HS-27A (cell line): ENCODE measurements at regions not wholly inside any gene's neighbourhood (a gene's known extent, or its start where the extent isn't known, plus 50 kb on each side); places are given as distances from the start of the nearest gene placed in this dataset.

ENCODE experiments used
- DNase-seq: peaks from one replicate; pipeline ENCODE4 v3.0.0-alpha.2; 2012; ENCODE audit warnings: low read depth, missing footprints

DNA sequence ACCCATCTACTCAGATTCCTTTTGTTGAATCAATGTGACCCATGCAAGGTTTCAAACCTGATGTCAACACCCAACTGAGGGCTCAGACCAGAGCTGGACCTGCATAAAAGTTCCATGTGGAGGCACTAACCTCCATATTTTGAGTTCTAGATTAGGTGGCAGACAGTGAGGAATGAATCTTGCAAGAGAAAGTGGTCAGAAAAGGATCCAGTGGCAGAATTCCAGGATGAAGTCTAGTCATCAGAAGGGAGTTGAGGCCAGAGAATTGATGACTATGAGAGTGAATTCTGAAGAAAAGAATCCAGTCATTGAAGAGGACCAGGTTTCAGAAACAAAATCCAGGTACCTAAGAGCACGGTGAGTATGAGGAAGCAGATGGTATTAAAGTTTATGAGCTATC, 205.1 kb upstream of the RGMB start:
- DNase-seq = no peak

DNA sequence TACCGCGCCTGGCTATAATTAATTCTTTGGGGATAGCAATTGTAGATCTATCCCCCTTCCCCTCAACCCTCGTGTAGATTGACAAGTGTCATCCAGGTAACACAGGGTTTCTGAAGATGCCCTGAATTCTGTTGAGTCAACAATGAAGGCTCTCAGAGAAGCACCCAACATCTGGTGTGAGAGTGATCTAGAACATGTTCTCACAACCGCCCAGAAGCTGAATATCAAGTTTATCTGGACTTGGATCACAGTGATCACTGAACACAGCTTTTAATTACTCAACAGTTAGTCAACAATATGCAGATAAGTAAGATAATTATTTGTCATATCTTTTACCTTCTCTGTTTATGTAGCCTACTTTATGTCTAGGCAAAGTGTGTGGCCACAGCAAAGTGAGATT, 204.2 kb upstream of the RGMB start:
- no peak for DNase-seq

DNA sequence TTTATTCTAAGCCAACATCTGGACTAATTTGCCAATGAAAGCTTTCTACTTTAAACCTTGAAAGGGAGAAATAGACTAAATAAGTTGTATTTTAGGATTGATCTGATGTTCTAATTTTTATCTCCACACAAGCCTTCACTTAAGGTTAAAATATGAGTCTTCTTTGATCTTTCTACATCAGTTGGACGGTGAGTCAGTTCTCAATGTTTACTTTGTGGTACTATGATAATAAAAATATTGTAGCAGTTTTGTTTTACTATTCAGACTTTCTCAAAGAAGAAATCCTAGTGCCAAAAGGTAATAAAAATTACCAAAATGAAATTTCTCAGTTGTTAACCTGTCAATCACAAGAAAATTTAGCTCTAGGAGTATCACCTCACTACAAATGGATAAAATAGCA, 203.5 kb upstream of the RGMB start:
- peak; percentile 12 for DNase-seq

DNA sequence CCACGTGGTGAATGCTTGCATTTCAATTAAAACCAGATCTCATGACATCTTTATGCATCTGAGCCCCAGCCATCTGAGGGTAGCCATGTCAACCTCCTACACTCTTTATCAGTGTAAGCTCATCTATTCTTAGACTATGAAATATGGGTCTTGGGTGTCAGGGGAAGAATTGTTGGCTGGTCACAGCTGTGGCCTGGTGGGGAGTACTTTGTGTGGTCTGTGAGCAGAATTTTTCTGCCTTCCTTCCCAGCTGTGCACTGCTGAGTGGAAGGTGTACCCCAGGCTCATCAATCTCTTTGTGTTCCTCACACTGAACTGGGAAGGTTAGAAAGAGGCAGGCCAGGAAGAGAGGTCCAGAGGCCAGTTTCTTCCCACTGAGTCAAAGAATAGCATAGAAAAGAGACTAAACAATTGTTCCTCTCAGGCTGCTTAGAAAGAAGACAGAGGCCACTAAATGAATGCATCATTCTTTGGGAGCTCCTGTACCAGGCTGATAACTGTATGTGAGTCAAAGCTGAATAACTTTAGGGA, 202.7 kb upstream of the RGMB start:
- no peak for DNase-seq

DNA sequence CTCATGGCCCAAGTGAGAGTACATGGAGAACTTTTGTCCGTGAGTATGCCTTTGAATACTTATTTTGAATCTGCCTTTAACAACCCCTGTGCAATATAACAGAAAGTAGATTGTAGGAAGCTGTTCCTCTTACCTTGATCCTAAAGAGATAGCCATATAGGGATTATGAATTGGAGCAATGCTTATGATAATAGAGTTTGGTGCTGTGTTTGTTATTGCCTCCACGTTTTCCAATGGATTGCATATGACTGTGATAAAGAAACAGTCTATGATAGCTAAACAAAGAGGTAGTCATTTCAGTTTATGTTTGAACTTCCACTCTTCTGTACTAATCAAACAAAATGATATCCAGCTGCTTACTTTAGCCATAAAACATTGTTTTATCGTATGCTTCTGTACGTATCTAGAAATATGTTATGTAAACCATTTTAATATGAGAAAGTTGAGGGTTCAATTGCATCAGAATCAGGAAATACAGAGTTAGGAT, 199.6 kb upstream of the RGMB start:
- DNase-seq = no peak

DNA sequence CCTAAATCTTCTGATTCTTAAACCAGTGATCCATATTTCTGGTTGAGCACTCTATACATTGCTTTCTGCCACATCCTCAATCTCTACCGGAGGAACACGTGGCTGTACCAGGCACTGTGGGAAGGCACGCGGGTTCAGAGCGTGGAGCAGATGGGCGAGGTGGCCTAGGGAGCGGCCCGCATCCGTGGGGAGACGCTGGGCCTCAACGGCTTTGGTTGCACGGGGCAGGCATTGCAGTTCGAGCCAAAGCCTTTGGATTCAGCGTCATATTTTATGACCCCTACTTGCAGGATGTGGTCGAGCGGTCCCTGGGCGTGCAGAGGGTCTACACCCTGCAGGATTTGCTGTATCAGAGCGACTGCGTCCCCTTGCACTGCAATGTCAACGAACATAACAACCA, 197.2 kb upstream of the RGMB start:
- no peak for DNase-seq

DNA sequence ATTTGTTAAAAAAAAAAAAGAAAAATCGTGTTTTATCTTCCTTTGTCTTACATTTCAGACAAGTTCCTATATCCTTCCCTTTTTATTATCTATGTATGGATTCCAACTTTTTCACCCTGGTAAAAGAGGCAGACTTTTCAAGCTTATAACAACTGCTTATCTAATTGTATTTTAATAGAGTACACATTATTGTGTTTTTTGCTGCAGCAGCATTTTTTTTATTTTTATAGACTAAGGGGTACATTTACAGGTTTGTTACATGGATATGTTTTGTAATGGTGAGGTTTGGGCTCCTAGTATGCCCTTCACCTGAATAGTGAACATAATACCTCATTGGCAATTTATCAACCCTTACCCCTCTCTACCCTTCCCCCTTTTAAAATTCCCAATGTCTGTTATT, 195.0 kb upstream of the RGMB start:
- no peak for DNase-seq

DNA sequence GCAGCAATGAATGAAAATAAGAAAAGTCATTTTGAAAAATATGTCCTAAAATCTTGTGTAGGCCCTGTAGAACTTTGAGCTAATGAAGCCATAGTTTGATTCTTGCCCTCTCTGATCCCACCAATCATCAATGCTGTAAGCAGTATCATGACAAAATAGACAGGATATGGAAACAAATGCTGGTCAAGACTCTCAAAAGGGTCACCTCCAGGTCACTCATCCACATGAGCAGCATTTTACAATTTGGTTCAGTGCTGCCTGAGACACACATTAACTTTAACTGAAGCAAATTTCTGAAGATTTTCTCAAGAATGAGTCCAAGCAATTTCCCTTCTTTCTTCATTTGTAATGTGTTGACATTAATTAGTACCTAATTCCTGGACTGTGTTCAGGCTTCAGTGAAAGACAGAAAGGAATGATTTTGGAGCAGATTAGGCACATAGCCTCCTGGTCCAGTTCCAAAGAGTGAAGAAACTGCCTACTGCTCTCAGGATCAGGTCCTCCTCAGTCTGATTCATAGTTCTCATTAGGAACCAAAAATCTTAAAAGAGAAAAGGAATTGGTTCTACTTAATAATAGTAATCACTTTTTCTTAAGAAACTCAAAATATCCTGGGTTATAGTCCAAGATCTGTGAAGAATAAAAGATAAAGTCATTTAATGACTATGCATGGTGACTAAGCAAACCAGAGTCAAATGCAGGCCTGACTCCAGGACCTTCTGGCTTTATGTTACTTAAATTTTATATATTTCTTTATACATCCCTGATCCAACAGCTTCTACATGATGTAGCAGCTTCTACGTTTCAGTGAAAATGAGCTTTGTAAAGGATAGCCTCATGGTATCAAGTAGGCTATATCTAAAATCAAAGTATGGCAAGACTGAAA, 192.1 kb upstream of the RGMB start:
- no peak for DNase-seq

DNA sequence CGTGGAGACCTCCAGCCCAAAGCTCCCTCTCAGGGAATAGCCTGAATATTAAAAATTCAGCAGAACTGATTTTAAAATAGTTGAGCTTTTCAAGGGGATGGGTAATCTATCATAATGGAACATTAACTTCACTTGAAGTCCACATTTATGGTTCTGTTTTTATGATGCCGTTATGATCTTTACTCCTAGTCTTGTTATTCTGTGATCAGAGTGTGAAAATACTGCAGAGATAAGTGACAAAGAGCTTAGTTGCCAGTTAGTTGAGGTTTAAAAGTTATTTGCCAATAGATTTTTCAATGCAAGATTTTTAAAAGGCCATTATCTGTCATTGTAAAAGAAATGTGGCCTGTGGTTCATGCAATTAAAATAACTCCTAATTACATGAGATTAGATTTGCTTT, 189.9 kb upstream of the RGMB start:
- DNase-seq = no peak

DNA sequence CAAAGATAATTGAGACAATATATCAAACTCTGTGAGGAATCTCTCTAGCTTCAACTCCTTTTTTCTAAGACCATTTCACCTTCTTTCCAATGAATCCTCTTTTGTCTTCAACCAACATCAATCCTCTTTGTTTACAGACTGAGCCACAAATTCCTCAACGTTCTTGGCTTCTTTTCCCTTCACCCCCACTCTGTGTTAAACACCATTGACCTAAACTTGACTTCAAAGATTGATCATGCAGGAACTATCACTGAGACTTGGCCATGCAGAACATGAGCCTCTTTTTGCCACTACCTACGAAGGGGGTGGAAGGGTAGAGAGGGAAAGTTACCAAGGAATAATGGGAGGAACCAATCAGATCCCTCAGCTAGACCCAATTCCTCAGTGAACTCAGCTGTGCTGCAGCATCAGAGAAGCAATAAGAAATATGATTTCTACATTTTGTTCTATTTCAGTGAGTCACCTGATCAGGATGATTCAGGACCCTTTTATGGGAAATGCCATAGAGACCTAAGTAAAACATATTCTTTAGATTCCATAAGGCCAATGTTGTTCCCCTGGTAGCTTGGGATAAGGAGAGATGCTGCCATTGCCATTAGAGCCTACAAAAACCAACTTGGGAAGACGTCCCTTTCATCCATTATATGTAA, 187.7 kb upstream of the RGMB start:
- DNase-seq = no peak

DNA sequence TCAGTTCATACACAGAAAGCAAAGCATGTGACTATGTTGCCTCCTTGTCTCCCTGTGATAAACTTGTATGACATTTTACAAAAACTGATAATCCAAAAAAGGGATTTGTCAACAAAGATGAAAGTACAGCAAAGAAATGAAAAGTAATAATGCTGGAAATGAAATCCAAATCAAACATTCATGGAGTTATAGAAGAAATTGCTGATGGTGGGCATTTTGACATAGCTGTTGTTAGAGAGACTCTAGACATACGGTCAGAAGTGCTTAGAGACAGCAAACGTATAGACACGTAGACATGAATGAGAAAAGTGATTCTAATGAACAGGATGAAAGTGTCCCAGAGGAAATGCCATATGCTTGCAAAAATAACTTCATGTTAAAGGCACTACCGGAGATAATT, 186.9 kb upstream of the RGMB start:
- no peak for DNase-seq

DNA sequence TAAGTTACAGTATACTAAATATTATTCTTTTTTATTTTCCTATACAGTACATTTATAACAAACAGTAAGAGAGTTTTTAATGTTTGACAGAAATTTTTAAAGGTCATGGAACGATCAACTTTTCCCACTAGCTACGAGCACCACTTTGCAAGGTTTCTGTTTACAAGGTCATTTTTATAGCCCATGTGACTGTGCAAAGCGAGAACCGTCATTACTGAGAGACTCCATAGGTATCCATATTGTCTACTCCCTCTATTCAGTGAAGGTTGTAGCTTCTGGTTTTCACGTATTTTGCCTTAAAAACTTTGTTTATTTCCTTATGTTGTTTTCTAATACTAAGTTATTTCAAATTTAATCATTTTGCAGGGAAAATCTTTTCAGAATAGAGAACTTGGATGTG, 186.3 kb upstream of the RGMB start:
- DNase-seq = no peak

DNA sequence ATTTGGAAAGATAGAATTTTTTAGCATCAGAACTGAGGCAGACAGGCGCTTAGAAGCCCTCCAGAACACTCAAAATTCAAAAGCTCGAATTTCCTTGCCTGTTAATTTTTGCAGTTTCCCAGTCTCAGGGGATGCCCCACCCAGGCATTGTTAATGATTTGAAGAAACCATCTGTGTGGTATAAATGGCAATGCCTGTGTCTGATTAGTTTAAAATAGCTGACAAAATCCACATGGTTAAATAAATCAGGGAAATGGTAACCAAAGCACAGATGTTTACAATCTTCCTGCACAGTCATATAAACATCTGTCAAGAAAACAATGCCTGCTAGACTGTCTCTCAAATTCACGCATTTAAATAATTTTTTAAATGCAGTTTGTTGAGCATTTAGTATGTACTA, 185.2 kb upstream of the RGMB start:
- DNase-seq = no peak

DNA sequence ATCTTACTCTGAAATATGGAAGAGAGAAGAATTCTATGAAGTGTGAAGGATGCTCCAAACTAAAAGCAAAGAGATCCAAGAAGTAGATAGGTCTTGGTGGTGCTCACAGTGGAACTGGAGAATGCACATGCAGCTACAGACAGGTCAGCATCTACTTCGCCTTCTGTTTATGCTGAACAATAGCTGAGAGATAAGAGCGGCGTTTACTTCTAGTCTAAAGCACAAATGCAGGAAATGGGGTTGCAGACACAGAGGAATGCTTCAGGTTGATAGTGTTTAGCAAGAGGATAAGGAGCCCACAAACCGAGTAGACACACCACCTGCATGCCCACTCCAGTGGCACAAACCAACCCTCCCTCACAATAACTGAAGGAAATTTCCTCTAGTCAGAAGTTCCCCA, 180.0 kb upstream of the RGMB start:
- no peak for DNase-seq

DNA sequence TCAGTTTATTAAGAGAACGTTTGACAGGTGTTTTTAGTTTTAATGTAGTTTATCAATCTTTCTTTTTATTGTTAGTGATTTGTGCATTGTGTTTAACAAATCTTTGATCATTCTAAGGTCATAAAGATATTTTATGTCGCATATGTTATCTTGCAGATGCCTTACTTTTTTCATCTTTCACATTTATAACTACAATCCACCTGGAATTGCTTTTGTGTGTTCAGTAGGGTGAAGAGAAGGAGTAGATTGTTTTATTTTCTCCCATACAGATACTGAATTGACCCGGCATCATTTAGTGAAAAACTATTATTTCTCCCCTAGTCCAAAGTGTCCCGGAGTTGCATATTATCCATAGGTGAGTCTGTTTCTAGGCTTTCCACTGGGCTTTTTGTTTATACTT, 179.4 kb upstream of the RGMB start:
- no peak for DNase-seq

DNA sequence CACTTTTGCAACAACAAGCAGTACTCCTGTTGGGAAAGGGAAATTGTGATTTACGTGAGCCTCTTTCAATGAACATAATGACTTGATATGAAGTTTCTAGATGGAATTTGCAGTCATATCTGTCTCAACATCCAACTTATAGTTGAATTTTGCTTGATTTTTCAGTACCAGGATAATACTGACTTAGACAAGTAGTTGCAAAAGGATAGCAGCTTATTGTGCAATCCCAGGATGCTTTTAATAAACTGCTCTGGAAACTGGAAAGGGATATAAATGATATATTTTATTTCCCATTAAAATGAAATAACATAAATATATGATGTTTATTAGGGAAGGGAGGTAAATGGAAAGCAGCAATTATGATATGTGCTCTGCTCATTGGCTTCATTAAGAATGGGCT, 174.4 kb upstream of the RGMB start:
- DNase-seq = no peak

DNA sequence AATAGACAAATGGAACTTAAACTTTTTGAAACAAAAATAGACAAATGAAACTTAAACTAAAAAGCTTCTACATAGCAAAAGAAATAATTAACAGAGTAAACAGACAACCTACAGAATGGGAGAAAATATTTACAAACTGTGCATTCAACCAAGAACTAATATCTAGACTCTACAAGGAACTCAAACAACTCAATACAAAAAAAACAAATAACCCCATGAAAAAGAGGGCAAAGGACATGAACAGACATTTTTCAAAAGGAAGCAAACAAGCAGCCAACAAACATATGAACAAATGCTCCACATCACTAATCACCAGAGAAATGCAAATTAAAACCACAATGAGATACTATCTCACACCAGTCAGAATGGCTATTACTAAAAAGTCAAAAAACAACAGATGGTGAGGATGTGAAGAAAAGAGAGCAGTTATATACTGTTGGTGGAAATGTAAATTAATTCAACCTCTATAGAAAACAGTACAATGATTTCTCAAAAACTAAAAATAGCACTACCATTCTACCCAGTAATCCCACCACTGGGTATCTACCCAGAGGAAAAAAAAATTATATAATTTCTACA, 170.8 kb upstream of the RGMB start:
- DNase-seq = no peak

DNA sequence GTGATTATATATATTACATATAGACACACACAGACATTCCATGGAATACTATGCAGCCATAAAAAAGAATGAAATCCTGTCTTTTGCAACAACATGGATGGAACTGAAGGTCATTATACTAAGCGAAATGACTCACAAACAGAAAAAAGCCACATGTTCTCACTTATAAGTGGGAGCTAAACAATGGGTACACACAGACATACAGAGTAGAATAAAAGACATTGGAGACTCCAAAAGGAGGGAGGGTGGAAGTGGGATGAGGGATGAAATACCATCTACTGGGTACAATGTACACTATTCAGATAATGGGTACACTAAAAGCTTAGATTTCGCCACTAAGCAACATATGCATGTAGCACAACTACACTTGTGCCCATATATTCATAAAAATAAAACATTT, 170.0 kb upstream of the RGMB start:
- DNase-seq = no peak

DNA sequence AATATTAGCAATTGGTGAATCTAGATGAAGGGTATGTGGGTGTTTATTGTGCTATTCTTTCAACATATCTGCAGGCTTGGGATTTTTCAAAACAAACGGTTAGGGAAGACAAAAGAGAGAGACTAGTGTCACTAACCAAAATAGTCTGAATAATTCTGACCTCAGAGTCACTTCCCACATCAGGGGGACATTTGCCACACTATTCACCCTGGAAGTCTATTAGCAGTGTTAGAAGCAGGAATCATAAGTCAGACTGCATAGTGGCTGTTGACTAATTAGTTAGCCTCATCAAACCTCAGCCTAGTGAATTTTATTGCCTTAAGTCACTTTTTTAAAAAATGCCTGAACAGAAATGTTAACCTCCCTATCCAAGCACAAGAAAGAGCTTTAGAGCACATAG, 169.2 kb upstream of the RGMB start:
- no peak for DNase-seq

DNA sequence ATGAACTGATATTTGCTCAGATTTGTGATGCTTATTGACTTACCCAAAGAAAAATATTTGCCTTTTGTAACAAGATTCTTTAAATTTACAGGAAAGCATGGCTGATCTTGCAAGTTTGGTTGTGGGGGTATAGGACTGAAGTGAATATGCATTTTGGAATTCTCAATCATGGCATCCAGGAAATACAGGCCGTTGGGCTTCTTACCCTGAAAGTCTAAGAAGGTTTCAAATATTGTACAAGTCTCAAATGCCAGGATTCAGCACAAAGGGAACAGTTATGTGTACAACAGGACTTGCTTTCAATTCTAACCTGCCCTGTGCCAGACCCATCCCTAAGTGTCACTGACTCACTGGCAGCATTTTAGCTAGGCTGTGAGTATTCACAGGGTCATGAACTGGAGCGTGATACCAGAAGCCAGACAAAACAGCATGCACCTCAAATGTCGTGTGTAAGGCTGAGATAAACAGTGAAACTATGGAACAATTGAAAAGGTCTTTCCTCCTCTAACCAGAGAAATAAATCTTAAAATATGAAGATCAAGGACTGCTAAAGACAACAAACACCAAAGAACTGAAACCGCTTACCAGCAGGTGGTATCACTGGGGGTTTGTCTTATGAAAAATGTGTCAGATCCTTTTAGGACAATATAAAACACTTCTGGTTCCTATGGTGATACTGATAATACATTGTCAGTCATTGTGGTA, 168.6 kb upstream of the RGMB start:
- DNase-seq = no peak

DNA sequence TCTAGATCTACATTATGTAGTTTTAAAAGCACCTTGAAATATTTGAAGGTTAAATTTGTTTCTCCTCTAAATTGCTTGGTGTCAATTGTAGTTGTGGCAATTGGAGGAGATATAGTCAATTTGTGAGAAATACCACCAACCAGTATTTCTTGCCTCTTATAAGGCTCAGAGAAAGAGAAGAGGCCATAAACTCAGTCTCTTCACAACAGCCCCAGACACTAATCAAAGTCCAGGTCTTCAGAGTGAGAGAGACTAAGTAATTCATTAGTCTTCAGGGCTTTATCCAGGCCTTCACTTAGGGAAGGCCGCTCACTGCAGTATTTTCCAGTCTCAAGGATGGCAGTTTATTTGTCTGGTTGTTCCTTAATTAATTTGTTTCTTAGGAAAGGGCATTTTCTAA, 168.0 kb upstream of the RGMB start:
- no peak for DNase-seq

DNA sequence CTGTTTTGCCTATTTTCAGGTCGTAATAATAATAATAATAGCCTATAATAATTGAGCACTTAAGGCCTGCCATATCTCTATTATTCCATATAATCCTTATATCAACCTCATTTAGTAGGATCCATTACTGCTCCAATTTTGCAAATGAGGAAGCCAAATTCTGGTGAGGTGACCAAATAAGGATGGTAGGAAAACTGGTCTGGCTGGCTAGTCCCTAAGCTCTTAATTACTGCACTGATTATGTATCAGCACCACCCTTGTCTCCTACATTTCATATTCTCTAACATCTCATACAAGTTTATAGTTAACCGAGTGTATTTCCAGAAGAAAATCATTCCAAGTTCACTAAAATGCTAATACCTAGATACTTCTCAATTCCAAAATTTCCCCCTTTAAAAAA, 166.5 kb upstream of the RGMB start:
- no peak for DNase-seq
